Esophagus squamous epithelium (tissue), 5 donors: ENCODE measurements at regions not wholly inside any gene's neighbourhood (a gene's known extent, or its start where the extent isn't known, plus 50 kb on each side); places are given as distances from the start of the nearest gene placed in this dataset.

Experiments
- DNase-seq: peaks from one replicate; lab custom pipeline; 2025; lab: John Stamatoyannopoulos, UW
- H3K27ac ChIP-seq, 4 donors: fragments of 200-600 bp; sonication (generic); one replicate each; pipeline ENCODE4 v1.5.1; 2016 to 2019; ENCODE audit warnings: mild to moderate bottlenecking in 1 of 4
- H3K27me3 ChIP-seq, 4 donors: fragments of 200-600 bp; sonication (generic); 1 replicate in 3 of 4; 2 replicates in 1 of 4; pipeline versions ENCODE4 v1.5.1 to v1.6.0; 2017 to 2021; ENCODE audit warnings: antibody characterized with exemption in 1 of 4
- H3K36me3 ChIP-seq, 3 donors: fragments of 200-600 bp; sonication (generic); one replicate each; pipeline ENCODE4 v1.5.1; 2016 to 2019
- H3K4me1 ChIP-seq, 3 donors: fragments of 200-600 bp; sonication (generic); one replicate each; pipeline ENCODE4 v1.5.1; 2017 to 2019
- H3K4me3 ChIP-seq, 4 donors: fragments of 200-600 bp; sonication (generic); 1 replicate in 3 of 4; 2 replicates in 1 of 4; pipeline ENCODE4 v1.5.1; 2016 to 2019; ENCODE audit warnings: mild to moderate bottlenecking in 2 of 4, moderate library complexity in 1 of 4
- H3K9me3 ChIP-seq, 3 donors: fragments of 200-600 bp; sonication (generic); one replicate each; pipeline ENCODE4 v1.5.1; 2016 to 2019
- POLR2A ChIP-seq, 4 donors: fragments of 450-650 bp; IDR thresholded peaks; one replicate each; pipeline ENCODE4 v1.6.1; 2017; ENCODE audit warnings: antibody characterized with exemption in 4 of 4, mild to moderate bottlenecking in 4 of 4, moderate library complexity in 3 of 4
- WGBS, 2 donors: methylation state at CpG; one replicate each; pipeline ENCODE4 v1.1.5; 2018; 5-methylcytosine and 5-hydroxymethylcytosine counted together
- intact Hi-C: fragments of 100-400 bp; cut with DNase I; formaldehyde crosslinking; loops from one replicate; pipeline ENCODE4 v1.15.0; 2022
- TF ChIP-seq, protein P1 (sequence below), 6 experiments: fragments of 450-650 bp in 4 of 6; fragments of 200-600 bp in 2 of 6; sonication (generic) in 2 of 6; IDR thresholded peaks; one replicate each; pipeline ENCODE4 v1.5.1; 2016 to 2019; ENCODE audit warnings: antibody characterized with exemption in 6 of 6, mild to moderate bottlenecking in 4 of 6, moderate library complexity in 4 of 6
- donor health status: DM: yes; HTN: yes; CAD: no.

DNA sequence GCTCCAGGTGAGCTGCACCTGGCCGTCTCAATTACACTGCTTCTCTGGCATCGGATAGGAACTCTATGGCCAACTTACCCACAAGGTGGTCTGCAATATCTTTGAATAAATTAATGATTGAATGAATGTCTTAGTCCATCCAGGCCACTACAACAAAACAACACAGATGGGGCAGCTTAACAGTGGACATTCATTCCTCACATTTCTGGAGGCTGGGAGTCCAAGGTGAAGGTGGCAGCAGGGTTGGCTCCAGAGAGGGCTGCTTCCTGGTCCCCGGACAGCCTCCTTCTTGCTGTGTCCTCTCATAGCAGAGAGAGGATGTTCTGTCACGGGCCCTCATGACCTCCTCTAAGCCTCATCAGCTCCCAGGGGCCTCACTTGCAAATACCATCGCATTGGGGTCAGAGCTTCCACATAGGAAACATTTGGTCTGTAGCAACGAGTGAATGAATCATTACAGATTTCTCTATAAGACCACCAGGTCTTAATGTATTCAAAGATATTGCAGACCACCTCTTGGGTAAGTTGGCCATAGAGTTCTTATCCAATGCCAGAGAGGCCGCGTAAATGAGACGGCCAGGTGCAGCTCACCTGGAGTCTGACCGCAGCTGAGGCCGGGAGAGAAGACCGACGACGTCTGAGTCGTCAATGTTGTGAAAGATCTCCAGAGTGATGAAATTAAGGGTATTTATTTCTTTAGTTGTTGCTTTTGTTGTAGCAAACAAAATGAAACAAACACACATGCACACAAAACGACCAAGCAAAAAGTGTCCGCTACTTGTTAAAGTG is 182.7 kb upstream of the C14orf180 start:
- TF ChIP-seq POLR2A (IDR thresholded peaks at IDR 0.05) = no peak
- TF ChIP-seq, protein P1, sequence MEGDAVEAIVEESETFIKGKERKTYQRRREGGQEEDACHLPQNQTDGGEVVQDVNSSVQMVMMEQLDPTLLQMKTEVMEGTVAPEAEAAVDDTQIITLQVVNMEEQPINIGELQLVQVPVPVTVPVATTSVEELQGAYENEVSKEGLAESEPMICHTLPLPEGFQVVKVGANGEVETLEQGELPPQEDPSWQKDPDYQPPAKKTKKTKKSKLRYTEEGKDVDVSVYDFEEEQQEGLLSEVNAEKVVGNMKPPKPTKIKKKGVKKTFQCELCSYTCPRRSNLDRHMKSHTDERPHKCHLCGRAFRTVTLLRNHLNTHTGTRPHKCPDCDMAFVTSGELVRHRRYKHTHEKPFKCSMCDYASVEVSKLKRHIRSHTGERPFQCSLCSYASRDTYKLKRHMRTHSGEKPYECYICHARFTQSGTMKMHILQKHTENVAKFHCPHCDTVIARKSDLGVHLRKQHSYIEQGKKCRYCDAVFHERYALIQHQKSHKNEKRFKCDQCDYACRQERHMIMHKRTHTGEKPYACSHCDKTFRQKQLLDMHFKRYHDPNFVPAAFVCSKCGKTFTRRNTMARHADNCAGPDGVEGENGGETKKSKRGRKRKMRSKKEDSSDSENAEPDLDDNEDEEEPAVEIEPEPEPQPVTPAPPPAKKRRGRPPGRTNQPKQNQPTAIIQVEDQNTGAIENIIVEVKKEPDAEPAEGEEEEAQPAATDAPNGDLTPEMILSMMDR (IDR thresholded peaks at IDR 0.05) = no peak
- H3K4me1 ChIP-seq = peaks cover 0 to 12% (median 10%) of the 10 kb centered on the region in 3 donors
- DNase-seq = no peak
- peaks cover 0 to 7% (median 0%) of the 10 kb centered on the region in 4 donors for H3K27me3 ChIP-seq
- no peaks in the 10 kb centered on the region for H3K36me3 ChIP-seq
- WGBS, 2 donors = 86 to 92% methylated on average over 16 to 17 of the region's 17 CpGs
- peaks cover 0 to 34% (median 21%) of the 10 kb centered on the region in 3 donors for H3K9me3 ChIP-seq
- H3K4me3 ChIP-seq = no peak overlapping the region
- intact Hi-C loops = no loop called here
- no peak overlapping the region for H3K27ac ChIP-seq

DNA sequence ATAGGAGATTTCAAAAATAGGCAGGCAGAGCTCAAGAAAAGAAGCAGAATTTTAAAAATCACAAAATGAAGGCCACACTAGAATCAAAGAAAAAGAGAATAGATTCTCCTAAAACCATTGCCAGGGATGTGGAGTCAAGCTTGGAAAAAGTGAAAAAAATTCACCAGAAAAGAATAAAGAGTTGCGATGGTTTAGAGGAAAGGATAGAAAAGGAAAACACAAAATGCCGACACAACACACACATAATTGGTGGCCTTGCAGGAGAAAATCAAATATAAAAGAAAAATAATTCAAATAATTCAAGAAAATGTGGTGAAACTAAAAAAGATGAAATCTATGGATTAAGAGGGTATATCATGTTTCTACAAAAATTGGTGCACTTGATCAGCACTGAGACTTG is 181.6 kb upstream of the C14orf180 start:
- no peak overlapping the region for H3K27ac ChIP-seq
- H3K36me3 ChIP-seq = no peaks in the 10 kb centered on the region
- TF ChIP-seq, protein P1 (IDR thresholded peaks at IDR 0.05) = no peak
- no peak for TF ChIP-seq POLR2A (IDR thresholded peaks at IDR 0.05)
- intact Hi-C loops = no loop called here
- DNase-seq = no peak
- H3K27me3 ChIP-seq = peaks cover 0 to 12% (median 0%) of the 10 kb centered on the region in 4 donors
- WGBS, 2 donors = 94 to 100% methylated on average over 2 of the region's 2 CpGs
- peaks cover 0 to 12% (median 10%) of the 10 kb centered on the region in 3 donors for H3K4me1 ChIP-seq
- no peak overlapping the region for H3K4me3 ChIP-seq
- H3K9me3 ChIP-seq = peaks cover 0 to 34% (median 21%) of the 10 kb centered on the region in 3 donors

DNA sequence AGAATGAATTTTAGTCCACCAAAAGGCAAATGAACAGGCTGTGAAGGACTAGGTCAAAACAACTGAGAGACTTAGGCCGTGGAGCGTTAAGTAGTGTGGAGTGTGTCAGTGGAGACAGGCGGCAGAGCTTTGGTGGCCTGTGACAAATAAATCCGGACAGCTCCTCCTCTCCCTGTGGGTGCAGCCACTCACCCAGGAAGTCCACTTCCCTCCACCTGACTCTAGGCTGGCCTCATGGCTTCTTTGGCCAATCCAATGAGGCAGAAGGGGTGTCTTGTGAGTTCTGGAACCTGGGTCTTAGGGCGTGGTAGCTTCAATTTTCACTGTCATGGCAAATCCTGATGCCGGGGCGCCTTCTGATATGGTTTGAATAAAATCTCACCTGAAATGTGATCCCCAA is 180.9 kb upstream of the C14orf180 start:
- no peak for TF ChIP-seq POLR2A (IDR thresholded peaks at IDR 0.05)
- TF ChIP-seq, protein P1 (IDR thresholded peaks at IDR 0.05) = no peak
- 72 to 87% methylated on average over 4 to 7 of the region's 7 CpGs for WGBS, 2 donors
- DNase-seq = no peak
- no peaks in the 10 kb centered on the region for H3K36me3 ChIP-seq
- H3K27me3 ChIP-seq = peaks cover 0 to 19% (median 0%) of the 10 kb centered on the region in 4 donors
- no peak overlapping the region for H3K4me3 ChIP-seq
- peaks cover 0 to 7% (median 5%) of the 10 kb centered on the region in 3 donors for H3K4me1 ChIP-seq
- peaks cover 0 to 34% (median 21%) of the 10 kb centered on the region in 3 donors for H3K9me3 ChIP-seq
- no peak overlapping the region for H3K27ac ChIP-seq
- intact Hi-C loops = no loop called here

DNA sequence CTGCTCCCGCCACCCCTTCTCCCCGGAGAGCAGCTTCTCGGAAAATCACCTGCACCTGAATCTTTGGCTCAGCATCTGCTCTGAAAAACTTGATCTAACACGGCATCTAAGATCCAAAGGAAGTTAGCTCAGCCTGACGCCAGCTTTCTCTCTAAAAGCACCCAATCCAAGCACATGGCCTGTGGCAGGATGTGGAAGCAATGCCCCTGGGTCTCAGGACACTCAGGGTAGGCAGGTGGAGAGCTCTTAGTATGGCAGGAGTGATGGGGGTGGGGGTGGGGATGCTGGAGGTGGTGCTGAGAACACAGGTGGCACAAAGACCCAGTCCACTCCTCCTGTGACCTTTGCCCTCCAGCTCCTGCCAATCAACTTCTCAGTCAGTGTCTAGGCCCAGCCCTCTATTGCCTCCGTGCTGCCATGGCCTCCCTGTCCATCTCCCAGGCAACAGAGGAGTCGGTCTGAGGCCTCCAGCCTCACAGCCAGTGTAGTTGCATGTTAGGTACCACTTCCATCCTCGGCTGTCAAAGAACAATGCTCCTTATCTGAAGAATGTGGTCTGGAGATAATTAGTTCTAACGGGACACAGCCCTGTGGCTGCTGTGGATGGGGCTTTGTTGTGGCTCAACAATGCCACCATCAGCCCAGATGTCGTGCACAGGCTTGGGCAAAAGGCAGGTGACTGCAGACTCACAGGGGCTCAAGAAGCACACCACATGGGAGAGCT is 180.0 kb upstream of the C14orf180 start:
- 51 to 58% methylated on average over 10 of the region's 10 CpGs for WGBS, 2 donors
- Histone ChIP-seq H3K9me3 (peaks cover 0 to 34% (median 21%) of the 10 kb centered on the region in 3 donors), H3K4me3 (no peak overlapping the region), H3K4me1 (peaks cover 0 to under 1% (median under 1%) of the 10 kb centered on the region in 3 donors), H3K27ac (no peak overlapping the region), H3K27me3 (peaks cover 0 to 19% (median 0%) of the 10 kb centered on the region in 4 donors), H3K36me3 (no peaks in the 10 kb centered on the region)
- no peak for DNase-seq
- no peak for TF ChIP-seq POLR2A (IDR thresholded peaks at IDR 0.05)
- TF ChIP-seq, protein P1 (IDR thresholded peaks at IDR 0.05) = no peak
- intact Hi-C loops = no loop called here

DNA sequence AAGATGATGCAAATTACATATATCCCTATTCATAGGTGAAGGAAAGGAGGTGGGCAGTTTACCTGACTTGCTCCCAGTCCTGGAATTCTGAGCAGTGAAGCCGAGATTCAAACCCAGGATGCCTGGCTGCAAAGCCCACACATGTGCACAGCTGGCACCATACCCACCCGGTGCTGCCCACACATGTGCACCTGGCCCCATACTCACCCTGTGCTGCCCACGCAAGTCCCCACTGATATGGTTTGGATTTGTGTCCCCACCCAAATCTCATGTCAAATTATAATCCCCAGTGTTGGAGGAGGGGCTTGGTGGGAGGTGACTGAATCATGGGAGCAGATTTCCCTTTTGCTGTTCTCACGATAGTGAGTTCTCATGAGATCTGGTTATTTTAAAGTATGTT is 179.2 kb upstream of the C14orf180 start:
- H3K27me3 ChIP-seq = peaks cover 0 to 22% (median 0%) of the 10 kb centered on the region in 4 donors
- TF ChIP-seq, protein P1 (IDR thresholded peaks at IDR 0.05) = no peak
- no peak for TF ChIP-seq POLR2A (IDR thresholded peaks at IDR 0.05)
- WGBS, 2 donors = 62 to 81% methylated on average over 4 of the region's 4 CpGs
- no peaks in the 10 kb centered on the region for H3K4me1 ChIP-seq
- H3K4me3 ChIP-seq = no peak overlapping the region
- H3K27ac ChIP-seq = no peak overlapping the region
- H3K9me3 ChIP-seq = peaks cover 0 to 34% (median 21%) of the 10 kb centered on the region in 3 donors
- H3K36me3 ChIP-seq = no peaks in the 10 kb centered on the region
- intact Hi-C loops = no loop called here
- no peak for DNase-seq
